HG03175 (cell line): ENCODE measurements at regions not wholly inside any gene's neighbourhood (a gene's known extent, or its start where the extent isn't known, plus 50 kb on each side); places are given as distances from the start of the nearest gene placed in this dataset.
"Not testable (repeated sequence)": the region's sequence is repeated elsewhere in the genome, so short reads cannot be mapped to it uniquely, and the experiment has no call there.

Experiments
- ATAC-seq: cut with Tn5 transposase; IDR thresholded peaks from one replicate; pipeline ENCODE4 v1.9.1; 2021; ENCODE audit warnings: mild to moderate bottlenecking, moderate library complexity; ENCODE audit not compliant: unreplicated experiment

DNA sequence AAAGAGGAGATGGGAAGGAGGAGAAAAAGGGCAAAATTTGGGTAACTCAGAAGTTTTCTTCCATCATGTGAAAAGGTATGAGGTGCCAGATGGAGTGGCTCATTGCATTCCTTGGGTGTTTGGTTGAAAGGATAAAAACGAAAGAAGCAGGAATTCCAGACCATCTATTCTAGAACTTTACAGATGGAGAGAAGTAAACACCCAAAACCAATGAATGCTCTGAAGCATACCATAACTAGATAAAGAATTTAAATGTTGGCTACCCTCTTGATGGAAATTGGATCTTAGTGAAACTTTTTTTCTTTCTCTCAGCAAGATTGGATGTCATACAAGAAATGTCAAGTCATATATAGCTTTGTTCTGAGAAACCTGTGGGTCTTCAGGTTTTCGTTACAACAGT, 175.6 kb upstream of the FAR2 start:
- no peak for ATAC-seq

- ATAC-seq, result no peak
These were observed 174.9 kb upstream of the FAR2 start for GRCh38 chr12:28974166-28974565.

- ATAC-seq, result no peak
These were observed 174.2 kb upstream of the FAR2 start for GRCh38 chr12:28974883-28975282.

GRCh38 chr12:28975564-28976340, 173.3 kb upstream of the FAR2 start:
- no peak for ATAC-seq

GRCh38 chr12:28980436-28980835, 168.6 kb upstream of the FAR2 start:
- ATAC-seq, result no peak

DNA sequence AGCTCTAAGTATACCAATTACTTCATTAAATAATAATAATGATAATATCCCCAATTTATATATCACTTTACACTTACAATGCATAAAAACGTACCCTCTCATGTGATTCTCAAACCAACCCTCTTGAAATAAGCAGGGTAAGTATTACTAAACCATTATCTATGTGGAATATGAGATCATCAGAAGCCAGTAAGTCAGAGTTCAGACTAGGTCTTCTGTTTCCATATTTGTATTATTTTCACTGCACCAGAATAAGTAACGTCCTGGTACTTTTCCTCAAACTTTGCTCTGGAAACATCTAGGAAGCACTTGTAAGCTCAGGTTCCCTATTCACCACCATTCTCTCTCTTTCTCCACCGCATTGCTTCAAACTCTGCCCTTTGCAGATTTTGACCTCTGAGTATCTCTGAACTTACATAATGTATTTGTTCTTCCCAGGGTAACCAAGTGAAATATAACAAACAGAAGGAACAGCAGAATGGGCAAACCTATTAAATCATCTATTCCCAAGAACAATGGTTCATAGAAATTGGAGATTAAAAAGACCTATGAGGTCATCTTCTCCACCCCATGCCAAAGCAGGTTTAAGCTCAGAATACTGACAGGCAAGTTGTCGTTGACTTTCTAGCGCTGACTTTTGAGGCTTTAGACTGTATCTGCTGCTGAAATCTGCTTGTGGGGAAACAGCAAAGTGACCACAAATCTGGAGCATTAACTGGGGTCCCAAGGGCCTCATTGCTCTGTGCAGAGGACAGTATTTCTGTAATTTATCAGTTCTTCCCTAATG, 161.3 kb upstream of the FAR2 start:
- ATAC-seq, result no peak

DNA sequence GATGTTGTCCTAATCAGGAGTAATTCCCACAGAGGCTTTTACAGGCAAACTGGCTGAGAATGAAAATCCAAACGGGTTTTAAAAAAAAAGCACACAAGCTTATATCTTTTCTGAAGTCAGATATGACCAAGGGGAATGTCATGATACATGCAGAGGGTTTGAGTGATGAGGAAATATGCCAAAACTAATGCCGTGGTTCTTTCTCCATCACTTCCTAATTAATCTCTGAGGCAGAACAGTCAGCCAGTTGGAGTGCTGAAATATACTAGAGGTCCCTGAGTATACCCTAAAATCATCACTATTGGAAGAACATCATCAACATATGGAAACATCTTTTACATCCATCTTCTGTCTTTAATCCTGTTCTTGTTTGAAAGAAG, 160.8 kb upstream of the FAR2 start:
- ATAC-seq, result no peak

DNA sequence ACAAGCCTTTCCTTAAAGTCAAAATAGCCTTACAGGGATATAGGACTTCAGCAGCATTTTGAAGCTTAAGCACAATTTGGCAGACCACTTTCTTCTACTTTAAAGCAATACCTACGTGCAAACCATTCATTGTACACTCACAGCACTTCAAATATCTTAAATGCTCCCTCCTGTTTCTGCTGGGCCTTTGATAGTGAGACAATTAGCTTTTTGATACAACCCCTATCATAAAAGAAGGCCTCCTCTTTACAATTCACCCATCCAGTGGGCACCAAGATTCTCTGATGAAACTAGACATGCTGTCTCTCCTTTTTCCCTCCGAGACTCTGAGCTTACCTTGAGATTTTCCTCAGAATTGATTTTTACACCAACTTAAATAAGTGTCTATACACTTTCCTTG, 157.5 kb upstream of the FAR2 start:
- ATAC-seq, result no peak

DNA sequence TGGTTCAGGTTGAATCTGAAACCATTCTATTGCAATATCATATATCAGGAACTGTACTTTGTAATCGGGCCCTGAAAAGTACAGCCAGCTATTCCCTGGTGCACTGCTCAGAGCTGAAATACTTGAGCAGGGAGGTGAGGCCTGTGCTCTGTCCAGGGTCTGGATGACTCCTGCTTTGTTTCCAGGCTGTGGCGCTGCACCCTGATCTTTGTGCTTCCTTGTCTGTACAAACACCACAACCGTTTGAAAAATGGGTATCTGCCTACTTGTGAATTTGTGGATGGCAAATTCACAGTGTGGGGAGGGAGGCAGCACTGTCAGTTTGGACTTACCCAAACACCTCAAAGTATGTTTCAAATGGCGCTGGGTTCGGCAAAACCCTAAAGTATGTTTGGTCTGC, 155.4 kb upstream of the FAR2 start:
- ATAC-seq, result no peak

DNA sequence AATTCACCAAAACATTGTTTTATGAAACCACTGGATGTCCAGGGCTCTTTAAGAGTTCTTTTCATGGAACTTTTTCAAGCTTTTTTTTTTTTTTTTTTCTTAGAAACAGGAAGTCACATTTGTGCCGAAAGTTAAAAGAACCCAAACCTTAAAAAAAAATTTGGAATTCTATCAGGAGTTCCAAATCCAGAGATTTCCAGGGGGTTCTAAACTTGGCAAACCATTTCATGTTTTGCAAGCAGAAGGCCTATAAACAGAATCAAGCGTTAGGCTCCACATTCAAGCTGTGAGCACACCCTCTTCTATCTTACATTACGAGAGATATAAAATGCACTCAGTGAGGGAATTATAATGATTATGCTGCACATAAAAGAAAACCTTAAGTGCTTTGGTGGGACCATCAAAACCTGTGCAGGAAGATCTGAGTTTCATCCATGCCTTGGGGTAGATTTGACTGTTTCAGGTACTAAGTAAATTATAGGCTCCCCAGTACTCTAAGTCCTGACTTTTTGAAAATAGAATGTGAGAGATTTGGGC, 154.8 kb upstream of the FAR2 start:
- ATAC-seq, result no peak

GRCh38 chr12:28996688-28997087, 152.4 kb upstream of the FAR2 start:
- ATAC-seq, result no peak

DNA sequence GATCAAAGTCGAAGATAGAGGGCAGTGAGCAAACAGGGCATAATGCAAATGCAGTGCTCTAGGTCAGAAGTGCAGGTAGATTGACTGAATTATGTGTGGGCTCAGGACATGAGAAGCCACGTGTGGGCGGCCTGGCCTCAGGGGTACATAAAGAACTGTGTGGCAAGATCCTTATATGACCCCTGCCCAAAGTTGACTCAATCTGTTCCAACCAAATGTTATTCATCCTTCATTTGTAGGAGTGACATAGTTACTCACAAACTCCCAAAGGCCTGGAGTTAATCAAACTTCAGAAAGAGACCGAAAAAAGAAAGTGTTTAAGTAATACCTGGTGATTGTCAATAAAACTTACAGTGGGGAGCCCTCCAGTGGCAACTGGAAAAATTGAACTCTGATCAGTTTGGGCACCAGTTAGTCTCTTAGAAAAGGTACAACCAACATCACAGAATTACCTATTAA, 150.4 kb upstream of the FAR2 start:
- no peak for ATAC-seq

DNA sequence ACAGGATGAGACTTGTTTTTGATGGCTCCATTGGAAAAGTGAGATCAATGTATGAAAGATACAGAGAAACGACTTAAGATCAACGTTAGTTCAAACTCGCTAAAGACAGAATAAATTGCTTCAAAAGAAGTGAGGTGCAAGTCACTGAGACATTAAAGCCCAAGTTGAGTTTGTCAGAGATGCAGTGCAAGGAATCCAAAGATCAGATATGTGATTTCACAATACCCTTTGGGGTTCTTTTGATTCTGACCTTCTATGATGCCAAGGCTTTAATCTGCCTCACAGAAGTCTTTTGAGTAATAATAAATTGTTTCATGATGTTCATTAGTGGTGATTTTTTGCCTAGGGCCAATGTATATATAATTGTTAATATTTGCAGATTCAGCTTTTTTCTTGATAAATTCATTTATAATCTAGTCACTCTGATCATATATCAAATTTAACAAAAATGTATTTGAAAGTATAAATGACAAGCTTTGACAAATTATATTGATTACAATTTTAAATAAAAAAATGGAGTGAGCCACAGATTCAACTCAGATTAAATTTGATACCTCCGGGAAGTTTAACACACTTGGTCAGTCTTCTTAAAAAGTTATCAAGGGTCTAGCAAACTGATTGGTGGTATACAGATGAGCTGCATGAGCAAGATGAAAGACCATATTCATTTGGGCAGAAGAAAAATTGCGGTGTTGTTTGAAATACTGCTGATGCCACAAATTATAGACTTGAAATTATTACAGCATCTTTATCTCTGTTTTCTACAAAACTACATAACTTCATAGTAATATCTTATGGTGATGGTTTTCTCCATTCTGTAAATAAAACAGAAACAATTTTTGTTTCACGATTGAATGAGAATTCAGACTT, 144.8 kb upstream of the FAR2 start:
- ATAC-seq, result no peak

DNA sequence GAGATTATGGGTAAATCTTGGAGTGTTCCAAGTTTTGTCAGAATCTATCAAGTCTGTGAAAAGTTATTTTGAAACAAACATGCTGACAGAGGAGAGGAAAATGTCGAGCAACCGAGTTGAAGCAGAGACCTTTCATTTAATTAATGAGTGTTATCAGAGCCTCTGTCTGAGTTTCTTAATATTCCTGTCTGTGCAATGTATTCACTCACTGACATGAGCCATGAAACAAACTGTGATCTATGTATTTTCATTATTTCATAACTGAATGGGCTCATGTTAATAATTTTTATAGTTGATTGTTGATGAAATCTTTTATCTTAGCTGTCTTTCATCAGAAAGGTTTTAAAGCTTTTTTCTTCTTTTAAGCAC, 144.2 kb upstream of the FAR2 start:
- ATAC-seq, result no peak

DNA sequence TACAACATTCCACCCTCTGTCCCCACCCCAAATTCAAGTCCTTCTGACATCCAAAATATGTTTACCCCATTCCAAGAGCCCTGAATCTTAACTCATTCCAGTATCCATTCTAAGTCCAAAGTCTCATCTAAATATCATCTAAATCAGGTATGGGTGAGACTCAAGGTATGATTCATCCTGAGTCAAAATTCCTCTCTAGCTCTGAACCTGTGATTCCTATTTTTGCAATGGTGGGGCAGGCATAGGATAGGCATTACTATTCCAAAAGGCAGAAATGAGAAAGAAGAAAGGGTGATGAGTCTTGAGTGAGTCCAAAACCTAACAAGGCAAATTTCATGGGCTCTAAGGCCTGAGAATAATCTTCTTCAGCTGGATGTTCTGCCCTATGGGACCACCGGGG, 140.3 kb upstream of the FAR2 start:
- no peak for ATAC-seq

DNA sequence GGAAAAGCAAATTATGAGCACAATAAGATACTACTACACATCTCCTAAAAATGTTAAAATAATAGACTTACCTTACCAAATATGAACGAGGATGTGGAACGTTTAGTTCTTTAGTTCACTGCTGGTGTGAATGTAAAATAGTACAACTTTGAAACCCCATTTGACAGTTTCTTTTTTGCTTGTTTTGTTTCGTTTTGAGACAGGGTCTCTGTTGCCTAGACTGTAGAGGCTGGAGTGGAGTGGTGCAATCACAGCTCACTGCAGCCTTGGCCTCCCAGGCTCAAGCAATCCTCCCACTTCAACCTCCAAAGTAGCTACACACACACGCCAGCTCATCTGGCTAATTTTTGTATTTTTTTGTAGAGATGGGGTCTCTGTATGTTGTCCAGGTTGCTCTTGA, 136.4 kb upstream of the FAR2 start:
- ATAC-seq, result no peak

- not testable (repeated sequence) for ATAC-seq
These were observed 131.5 kb upstream of the FAR2 start for GRCh38 chr12:29017532-29017931.

GRCh38 chr12:29023436-29024076, 125.5 kb upstream of the FAR2 start:
- no peak for ATAC-seq

GRCh38 chr12:29024117-29024516, 125.0 kb upstream of the FAR2 start:
- no peak for ATAC-seq

DNA sequence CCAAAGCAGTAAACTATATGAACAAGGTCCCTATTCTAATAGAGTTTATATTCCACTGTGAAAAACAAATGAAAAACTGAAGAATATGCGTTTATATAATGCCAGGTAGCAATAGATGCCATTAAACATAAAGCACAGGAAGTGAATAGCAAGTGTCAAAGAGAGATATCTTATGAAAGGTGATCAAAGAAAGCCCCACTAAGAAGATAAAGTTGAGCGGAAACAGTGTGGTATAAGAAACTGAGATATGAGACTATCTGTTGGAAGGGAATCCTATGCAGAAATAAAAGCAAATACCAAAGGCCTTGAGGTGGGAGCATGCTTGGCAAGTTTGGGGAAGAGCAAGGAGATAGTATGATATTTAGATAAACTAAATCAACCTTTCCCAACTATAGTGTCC, 123.1 kb upstream of the FAR2 start:
- ATAC-seq, result no peak

GRCh38 chr12:29026419-29026818, 122.7 kb upstream of the FAR2 start:
- no peak for ATAC-seq
